Esophagus squamous epithelium (tissue), 4 donors: ENCODE measurements at regions not wholly inside any gene's neighbourhood (a gene's known extent, or its start where the extent isn't known, plus 50 kb on each side); places are given as distances from the start of the nearest gene placed in this dataset.

Experiments
- CTCF ChIP-seq, 6 experiments: fragments of 450-650 bp in 4 of 6; fragments of 200-600 bp in 2 of 6; sonication (generic) in 2 of 6; IDR thresholded peaks; one replicate each; pipeline ENCODE4 v1.5.1; 2016 to 2019; ENCODE audit warnings: antibody characterized with exemption in 6 of 6, mild to moderate bottlenecking in 4 of 6, moderate library complexity in 4 of 6
- POLR2A ChIP-seq, 4 donors: fragments of 450-650 bp; IDR thresholded peaks; one replicate each; pipeline ENCODE4 v1.6.1; 2017; ENCODE audit warnings: antibody characterized with exemption in 4 of 4, mild to moderate bottlenecking in 4 of 4, moderate library complexity in 3 of 4

- no peak for TF ChIP-seq CTCF (IDR thresholded peaks at IDR 0.05)
- no peak for TF ChIP-seq POLR2A (IDR thresholded peaks at IDR 0.05)
Measured at GRCh38 chr5:53397141-53397757, 83.2 kb upstream of the FST start.
